ENCODE measurements at regions not wholly inside any gene's neighbourhood (a gene's known extent, or its start where the extent isn't known, plus 50 kb on each side); places are given as distances from the start of the nearest gene placed in this dataset.

DNA sequence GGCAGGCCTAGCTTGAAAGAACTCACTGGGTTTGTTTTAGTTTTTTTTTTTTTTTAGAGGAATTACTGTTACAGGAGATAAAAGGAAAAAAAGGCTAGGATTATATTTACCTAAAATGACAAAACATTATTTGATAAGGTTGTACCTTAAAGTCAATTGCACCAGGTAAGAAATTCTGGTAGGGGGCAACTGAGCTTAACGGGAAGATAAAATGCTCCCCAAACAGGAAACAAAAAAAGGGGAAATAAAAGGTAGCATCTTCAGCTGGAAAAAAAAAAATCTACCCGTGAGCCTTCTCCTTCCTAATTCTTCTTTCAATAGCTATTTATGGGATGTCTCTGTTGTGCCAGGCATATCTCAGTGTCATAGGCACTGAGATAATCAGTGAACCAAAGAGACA lies 164.5 kb downstream of the PIK3R1 start:
- no peaks in the 10 kb centered on the region for H3K27me3 ChIP-seq (ENCODE audit: insufficient read depth in 3 of 3, low read length in 2 of 3)
- ATAC-seq (no peak), DNase-seq (no peak)
- intact Hi-C loops (cut with DNase I): no loop called here
- H3K36me3 ChIP-seq (ENCODE audit: insufficient read depth in 1 of 2, low read depth in 1 of 2): no peaks in the 10 kb centered on the region
- no peak overlapping the region for H3K27ac ChIP-seq
- no peaks in the 10 kb centered on the region for H3K9me3 ChIP-seq
- 48 to 52% (median 48%) methylated on average over 2 of the region's 2 CpGs for WGBS, 3 donors
- TF ChIP-seq, protein P1, sequence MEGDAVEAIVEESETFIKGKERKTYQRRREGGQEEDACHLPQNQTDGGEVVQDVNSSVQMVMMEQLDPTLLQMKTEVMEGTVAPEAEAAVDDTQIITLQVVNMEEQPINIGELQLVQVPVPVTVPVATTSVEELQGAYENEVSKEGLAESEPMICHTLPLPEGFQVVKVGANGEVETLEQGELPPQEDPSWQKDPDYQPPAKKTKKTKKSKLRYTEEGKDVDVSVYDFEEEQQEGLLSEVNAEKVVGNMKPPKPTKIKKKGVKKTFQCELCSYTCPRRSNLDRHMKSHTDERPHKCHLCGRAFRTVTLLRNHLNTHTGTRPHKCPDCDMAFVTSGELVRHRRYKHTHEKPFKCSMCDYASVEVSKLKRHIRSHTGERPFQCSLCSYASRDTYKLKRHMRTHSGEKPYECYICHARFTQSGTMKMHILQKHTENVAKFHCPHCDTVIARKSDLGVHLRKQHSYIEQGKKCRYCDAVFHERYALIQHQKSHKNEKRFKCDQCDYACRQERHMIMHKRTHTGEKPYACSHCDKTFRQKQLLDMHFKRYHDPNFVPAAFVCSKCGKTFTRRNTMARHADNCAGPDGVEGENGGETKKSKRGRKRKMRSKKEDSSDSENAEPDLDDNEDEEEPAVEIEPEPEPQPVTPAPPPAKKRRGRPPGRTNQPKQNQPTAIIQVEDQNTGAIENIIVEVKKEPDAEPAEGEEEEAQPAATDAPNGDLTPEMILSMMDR (IDR thresholded peaks at IDR 0.05): no peak
- H3K4me3 ChIP-seq: no peak overlapping the region
- H3K4me1 ChIP-seq: no peaks in the 10 kb centered on the region

DNA sequence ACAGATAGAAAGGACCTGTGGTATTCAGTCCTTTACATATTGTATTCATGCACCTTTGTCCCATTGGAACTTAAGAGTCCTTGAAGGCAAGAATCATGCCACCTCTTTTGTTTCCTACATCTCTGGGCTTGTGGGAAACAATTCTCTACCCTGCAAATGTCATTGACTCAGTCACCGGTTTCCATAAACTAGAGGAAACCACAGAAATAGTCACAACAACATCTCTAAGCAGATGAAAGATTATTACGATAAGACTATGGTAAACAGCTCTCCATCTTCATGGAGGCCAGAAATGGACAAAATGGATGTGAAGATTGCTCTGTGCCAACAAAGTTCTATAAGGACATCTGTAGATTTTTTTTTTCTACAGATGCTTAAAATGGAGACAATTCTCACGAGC lies 165.5 kb downstream of the PIK3R1 start:
- 90 to 97% (median 92%) methylated on average over 3 of the region's 3 CpGs for WGBS, 3 donors
- Histone ChIP-seq H3K9me3 (no peaks in the 10 kb centered on the region), H3K27me3 (ENCODE audit: insufficient read depth in 3 of 3, low read length in 2 of 3) (no peaks in the 10 kb centered on the region), H3K27ac (no peak overlapping the region), H3K4me1 (no peaks in the 10 kb centered on the region), H3K36me3 (ENCODE audit: insufficient read depth in 1 of 2, low read depth in 1 of 2) (no peaks in the 10 kb centered on the region), H3K4me3 (no peak overlapping the region)
- ATAC-seq (no peak), DNase-seq (no peak)
- TF ChIP-seq, protein P1 (IDR thresholded peaks at IDR 0.05): no peak
- intact Hi-C loops (cut with DNase I): no loop called here

DNA sequence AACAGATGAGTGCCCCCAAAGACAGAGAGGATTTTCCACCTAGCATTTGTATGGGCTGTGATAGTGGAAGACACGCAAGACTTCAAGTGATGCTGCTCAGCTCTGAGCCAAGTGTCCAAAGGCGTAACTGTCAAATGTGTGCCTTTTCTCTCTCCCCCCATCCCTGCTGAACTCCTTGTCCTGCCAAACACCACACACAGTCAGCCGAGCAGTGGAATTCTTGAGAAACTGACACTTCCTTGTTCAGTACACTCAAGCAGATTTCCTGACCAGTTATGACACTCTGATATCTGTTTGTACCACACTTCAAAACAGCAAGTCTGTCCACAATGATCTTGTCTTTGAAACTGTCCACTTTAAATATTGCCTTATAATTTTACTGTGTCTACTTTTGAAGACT lies 166.4 kb downstream of the PIK3R1 start:
- intact Hi-C loops (cut with DNase I): no loop called here
- Histone ChIP-seq H3K27me3 (ENCODE audit: insufficient read depth in 3 of 3, low read length in 2 of 3) (no peaks in the 10 kb centered on the region), H3K4me1 (no peaks in the 10 kb centered on the region), H3K36me3 (ENCODE audit: insufficient read depth in 1 of 2, low read depth in 1 of 2) (no peaks in the 10 kb centered on the region), H3K9me3 (no peaks in the 10 kb centered on the region), H3K4me3 (no peak overlapping the region), H3K27ac (no peak overlapping the region)
- WGBS, 3 donors: 59 to 84% (median 75%) methylated on average over 3 of the region's 3 CpGs
- TF ChIP-seq, protein P1 (IDR thresholded peaks at IDR 0.05): no peak
- ATAC-seq: no peak
- no peak for DNase-seq

DNA sequence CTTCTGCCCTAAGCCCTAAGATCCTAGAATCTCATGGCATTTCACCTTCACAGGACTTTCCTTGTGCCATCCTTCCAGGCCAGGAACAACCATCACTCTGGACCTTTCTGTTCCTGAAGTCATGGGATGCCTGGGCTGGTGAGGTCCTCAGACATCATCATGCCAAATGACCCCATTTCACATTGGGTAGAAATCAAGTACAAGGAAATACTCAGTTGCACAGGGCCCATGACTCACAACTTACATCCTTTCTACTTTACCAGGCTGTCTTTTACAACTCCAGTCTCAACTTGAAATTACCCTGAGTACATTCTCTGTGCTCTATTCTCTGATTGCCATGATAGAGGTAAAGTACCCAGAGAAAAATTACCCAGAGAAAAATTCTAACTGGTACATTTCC lies 167.1 kb downstream of the PIK3R1 start:
- Histone ChIP-seq H3K27ac (no peak overlapping the region), H3K27me3 (ENCODE audit: insufficient read depth in 3 of 3, low read length in 2 of 3) (no peaks in the 10 kb centered on the region)
- TF ChIP-seq, protein P1 (IDR thresholded peaks at IDR 0.05): no peak

DNA sequence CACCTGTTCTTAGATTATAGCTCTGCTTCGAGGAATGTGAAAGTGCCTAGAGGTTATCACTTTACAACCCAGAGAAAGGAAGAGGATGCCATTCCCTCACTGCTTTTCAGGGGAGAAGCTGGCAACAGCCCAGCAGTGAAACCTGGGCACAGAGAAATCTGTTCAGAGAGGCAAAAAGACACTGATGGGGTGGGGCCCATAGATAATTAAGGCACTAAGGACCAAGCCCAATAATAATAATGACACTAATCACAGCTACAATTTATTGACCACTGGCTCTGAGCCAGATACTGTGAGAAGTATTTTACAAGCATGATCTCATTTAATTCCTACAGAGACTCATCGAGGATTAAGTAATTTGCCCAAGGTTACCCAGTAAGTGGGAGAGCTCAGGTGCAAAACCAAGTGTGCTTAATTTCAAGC lies 168.3 kb downstream of the PIK3R1 start:
- TF ChIP-seq, protein P1 (IDR thresholded peaks at IDR 0.05): no peak
- whole genome bisulfite sequencing, 3 donors: 32 to 38% (median 35%) methylated on average over 2 of the region's 2 CpGs
- Histone ChIP-seq H3K27me3 (ENCODE audit: insufficient read depth in 3 of 3, low read length in 2 of 3) (no peaks in the 10 kb centered on the region), H3K9me3 (no peaks in the 10 kb centered on the region), H3K4me1 (no peaks in the 10 kb centered on the region), H3K27ac (no peak overlapping the region), H3K36me3 (ENCODE audit: insufficient read depth in 1 of 2, low read depth in 1 of 2) (no peaks in the 10 kb centered on the region), H3K4me3 (no peak overlapping the region)
- ATAC-seq (no peak), DNase-seq (no peak)
- intact Hi-C loops (cut with DNase I): no loop called here

More for the DNA sequence above, 167.1 kb downstream of the PIK3R1 start:
- Histone ChIP-seq H3K4me1 (no peaks in the 10 kb centered on the region), H3K9me3 (no peaks in the 10 kb centered on the region), H3K4me3 (no peak overlapping the region), H3K36me3 (ENCODE audit: insufficient read depth in 1 of 2, low read depth in 1 of 2) (no peaks in the 10 kb centered on the region)
- ATAC-seq (no peak), DNase-seq (no peak)
- intact Hi-C loops (cut with DNase I): no loop called here
